GM10248 (cell line): ENCODE measurements at regions not wholly inside any gene's neighbourhood (a gene's known extent, or its start where the extent isn't known, plus 50 kb on each side); places are given as distances from the start of the nearest gene placed in this dataset.

ENCODE experiments used
- CTCF ChIA-PET: fragments of 300-600 bp; sonication (Branson Sonifier 250); formaldehyde crosslinking; extraction: SDS; loops from one replicate; lab custom pipeline; 2021; ENCODE audit warnings: antibody characterized with exemption; lab: Yijun Ruan, JAX
- POLR2A ChIA-PET: fragments of 350-650 bp; sonication (Branson Sonifier 250); formaldehyde crosslinking; extraction: SDS; loops from one replicate; lab custom pipeline; 2020; ENCODE audit warnings: antibody characterized with exemption; lab: Yijun Ruan, JAX
- DNase-seq: peaks from one replicate; pipeline ENCODE4 v3.0.0; 2012; ENCODE audit errors: extremely low spot score
- TF ChIP-seq, protein P1 (sequence below): IDR thresholded peaks from 2 replicates; pipeline ENCODE4 v1.5.1; 2012; ENCODE audit warnings: mild to moderate bottlenecking, low read depth; ENCODE audit errors: extremely low read depth, missing control alignments, control extremely low read depth

DNA sequence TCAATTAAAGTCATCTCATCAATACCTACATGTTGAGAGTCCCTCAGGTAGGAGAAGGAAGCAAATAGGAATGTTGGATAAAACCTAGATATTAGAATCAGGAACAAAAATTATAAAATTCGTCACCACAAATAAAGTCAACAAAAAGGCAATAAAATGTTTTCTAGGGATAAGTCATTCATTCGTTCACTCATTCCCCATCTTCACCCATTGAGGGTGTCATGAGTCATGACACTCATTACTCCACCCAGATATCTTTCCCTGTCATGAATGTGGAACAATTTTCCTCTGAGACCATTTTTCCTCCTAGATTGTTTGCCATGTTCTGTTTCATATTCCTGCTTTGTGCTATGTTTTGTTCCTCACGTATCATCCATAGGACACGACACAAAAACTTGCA is 50.9 kb upstream of the OLIG3 start:
- ChIA-PET POLR2A (no interaction called here), CTCF (no interaction called here)
- DNase-seq: no peak
- TF ChIP-seq, protein P1, sequence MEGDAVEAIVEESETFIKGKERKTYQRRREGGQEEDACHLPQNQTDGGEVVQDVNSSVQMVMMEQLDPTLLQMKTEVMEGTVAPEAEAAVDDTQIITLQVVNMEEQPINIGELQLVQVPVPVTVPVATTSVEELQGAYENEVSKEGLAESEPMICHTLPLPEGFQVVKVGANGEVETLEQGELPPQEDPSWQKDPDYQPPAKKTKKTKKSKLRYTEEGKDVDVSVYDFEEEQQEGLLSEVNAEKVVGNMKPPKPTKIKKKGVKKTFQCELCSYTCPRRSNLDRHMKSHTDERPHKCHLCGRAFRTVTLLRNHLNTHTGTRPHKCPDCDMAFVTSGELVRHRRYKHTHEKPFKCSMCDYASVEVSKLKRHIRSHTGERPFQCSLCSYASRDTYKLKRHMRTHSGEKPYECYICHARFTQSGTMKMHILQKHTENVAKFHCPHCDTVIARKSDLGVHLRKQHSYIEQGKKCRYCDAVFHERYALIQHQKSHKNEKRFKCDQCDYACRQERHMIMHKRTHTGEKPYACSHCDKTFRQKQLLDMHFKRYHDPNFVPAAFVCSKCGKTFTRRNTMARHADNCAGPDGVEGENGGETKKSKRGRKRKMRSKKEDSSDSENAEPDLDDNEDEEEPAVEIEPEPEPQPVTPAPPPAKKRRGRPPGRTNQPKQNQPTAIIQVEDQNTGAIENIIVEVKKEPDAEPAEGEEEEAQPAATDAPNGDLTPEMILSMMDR: no peak

DNA sequence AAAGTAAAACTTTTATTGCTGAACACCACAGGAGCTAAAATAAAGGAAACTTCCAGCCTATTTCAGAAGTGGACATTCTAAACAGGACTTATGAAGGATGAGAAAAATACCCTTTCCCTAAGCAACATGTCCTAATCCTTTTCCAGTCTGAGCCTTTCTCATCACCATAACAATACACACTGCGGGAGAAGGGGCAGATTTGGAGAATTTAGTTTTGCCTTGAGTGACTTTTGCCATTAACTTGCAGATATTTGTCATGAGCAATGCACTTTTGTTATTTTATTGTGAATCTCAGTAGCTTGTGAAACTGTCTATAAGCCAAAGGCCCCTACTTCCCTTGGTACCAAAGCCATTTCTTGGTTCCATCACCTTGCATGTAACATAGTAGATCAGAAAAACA is 53.0 kb upstream of the OLIG3 start:
- TF ChIP-seq, protein P1: no peak
- ChIA-PET CTCF (interaction anchor here (1.5 to 2.2 kb wide), 2 partner anchors 10 to 12 kb away, joined by 3 to 7 read pairs; no protein-coding TSS in a partner anchor), POLR2A (no interaction called here)
- DNase-seq: no peak

DNA sequence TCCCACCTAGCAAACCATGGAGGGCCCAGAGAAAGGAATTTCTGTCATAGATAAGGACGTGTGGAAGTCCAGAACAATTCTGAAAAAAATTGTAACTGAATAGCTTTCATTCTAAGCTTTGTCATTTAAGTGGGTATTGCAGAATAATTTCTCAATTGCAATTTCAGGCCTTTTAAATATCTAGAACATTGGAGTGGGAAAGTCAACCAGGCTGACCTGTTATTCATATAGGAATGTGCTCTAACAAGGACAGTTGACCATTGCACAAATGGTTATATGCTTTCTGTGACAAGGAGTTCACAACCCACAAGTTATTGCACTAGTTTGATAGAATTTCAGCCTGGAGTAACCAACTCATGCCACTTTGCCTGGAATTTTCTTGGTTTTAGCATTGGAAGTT is 53.4 kb upstream of the OLIG3 start:
- POLR2A ChIA-PET: no interaction called here
- CTCF ChIA-PET: interaction anchor here (1.5 to 2.2 kb wide), 2 partner anchors 10 to 12 kb away, joined by 3 to 7 read pairs; no protein-coding TSS in a partner anchor
- TF ChIP-seq, protein P1: no peak
- no peak for DNase-seq

DNA sequence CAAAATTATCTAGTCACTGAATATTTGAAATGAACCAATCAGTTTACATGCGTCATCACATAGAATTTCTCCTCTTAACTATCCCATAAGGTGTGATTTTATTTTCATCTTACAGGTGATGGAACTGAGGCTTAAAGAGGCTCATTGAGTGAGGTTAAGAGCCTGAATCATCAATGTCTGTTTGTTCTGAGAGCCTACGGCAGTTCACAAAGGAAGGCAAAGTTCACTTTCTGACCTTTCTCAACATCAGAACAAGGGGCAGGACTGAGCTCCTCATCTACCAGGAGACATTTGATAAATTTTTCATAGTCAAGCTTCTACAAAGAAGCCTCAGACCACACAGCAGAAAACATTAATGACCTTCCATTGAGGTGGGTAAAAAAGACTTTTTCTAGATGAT is 54.9 kb upstream of the OLIG3 start:
- ChIA-PET POLR2A (no interaction called here), CTCF (interaction anchor here (1.2 to 1.4 kb wide), 3 partner anchors 24 to 30 kb away, joined by 3 read pairs; no protein-coding TSS in a partner anchor)
- TF ChIP-seq, protein P1: no peak
- DNase-seq: no peak

DNA sequence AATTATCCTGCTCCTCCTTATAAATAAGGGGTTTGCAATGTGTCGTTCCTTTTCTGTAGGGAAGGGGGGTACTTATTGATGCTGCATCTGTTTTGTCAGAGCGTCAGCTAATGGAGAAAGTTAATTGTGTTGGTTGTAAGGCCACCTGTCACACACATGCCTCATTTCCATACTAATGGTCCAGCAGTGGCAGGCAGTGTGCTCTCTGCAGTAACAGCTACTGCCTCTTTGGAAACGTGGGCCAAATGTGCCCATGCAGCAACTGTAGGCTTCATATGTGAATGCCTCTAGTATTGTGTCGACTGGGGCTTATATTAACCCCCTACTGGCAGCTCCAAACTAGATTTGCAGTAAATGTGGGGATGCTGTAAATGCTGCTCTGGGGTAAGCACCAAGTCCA is 56.3 kb upstream of the OLIG3 start:
- TF ChIP-seq, protein P1: no peak
- ChIA-PET CTCF (interaction anchor here (1.4 to 1.5 kb wide), 3 partner anchors 9 to 29 kb away, joined by 3 read pairs; no protein-coding TSS in a partner anchor), POLR2A (no interaction called here)
- DNase-seq: no peak

DNA sequence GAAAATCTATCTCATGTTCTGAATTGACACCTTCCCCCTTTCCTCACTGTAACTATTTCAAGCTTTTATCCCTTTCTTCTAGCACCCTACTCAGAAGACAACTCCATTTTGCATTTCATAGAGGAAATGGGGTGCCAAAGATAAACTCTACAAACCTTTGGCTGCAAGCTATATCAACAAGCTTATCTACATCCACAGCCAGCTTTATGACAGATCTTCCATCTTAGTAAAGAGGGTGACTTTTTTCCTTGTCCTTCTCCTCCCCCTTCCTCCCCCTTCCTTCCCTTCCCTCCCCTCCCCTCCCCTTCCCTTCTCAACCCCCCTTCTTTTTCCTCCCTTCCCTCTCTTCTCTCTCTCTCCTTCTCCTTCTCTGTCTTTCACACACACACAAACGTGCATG is 58.0 kb upstream of the OLIG3 start:
- DNase-seq: no peak
- CTCF ChIA-PET: interaction anchor here (1.5 kb wide), 2 partner anchors 10 to 14 kb away, joined by 3 read pairs; no protein-coding TSS in a partner anchor
- POLR2A ChIA-PET: no interaction called here
- TF ChIP-seq, protein P1: no peak
